ENCODE measurements at regions not wholly inside any gene's neighbourhood (a gene's known extent, or its start where the extent isn't known, plus 50 kb on each side); places are given as distances from the start of the nearest gene placed in this dataset.

GRCh38 chr3:164927728-164928127 lies 150.6 kb downstream of the SI start:
- no peak for DNase-seq (ENCODE audit: missing footprints)
- intact Hi-C loops (cut with DNase I) = no loop called here
- ATAC-seq = no peak

DNA sequence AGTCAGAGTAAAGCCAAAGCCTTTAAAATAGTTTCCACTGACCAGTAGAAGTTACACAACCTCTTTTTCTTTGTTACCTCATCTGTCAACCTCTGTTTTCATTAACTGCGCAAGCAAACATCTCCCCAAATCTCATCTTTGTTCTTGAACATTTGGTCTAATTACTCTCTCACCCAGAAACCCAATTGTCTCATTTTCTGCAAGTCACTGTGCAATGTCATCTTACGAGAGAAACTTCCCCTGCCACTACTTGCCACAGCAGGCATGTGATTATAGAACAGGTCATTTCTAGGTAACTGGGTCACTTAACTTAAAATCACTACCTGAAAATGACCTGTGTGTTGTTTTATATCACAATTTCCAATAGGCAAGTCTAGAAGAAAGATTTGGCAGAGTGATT lies 159.4 kb downstream of the SI start:
- no peak for DNase-seq (ENCODE audit: missing footprints)
- intact Hi-C loops (cut with DNase I) = no loop called here
- ATAC-seq = no peak

- DNase-seq (ENCODE audit: missing footprints) (no peak), ATAC-seq (no peak)
Measured at GRCh38 chr3:164912916-164913315, 165.4 kb downstream of the SI start.

GRCh38 chr3:164903820-164904451 lies 174.4 kb downstream of the SI start:
- intact Hi-C loops (cut with DNase I) = no loop called here
- ATAC-seq = peak; percentile 34
- no peak for DNase-seq (ENCODE audit: missing footprints)

More at GRCh38 chr3:164912916-164913315, 165.4 kb downstream of the SI start:
- intact Hi-C loops (cut with DNase I) = no loop called here

GRCh38 chr3:164897342-164897741 lies 181.0 kb downstream of the SI start:
- ATAC-seq = no peak
- intact Hi-C loops (cut with DNase I) = no loop called here
- DNase-seq (ENCODE audit: missing footprints) = no peak

DNA sequence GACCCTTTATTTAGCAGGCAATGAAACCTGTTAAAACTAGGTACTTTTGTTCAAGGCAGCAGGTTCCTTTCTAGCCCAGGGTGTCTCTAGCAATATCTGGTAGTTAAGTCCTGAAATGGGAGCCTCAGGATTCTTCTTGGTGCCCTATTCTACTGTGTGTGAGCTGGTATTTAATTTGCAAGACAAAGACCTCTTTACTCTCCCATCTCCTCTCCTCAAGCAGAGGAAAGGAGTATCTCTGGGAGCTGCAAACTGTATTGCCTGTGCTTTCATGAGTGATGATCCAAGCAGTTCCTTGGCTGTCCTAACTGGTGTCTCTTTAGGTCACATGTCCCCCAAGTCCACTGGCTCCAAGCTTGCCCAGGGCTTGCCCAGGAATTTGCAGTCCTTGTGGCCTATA lies 188.2 kb downstream of the SI start:
- intact Hi-C loops (cut with DNase I) = no loop called here
- DNase-seq (ENCODE audit: missing footprints) (no peak), ATAC-seq (no peak)

GRCh38 chr3:164883171-164883570 lies 195.1 kb downstream of the SI start:
- DNase-seq (ENCODE audit: missing footprints) (no peak), ATAC-seq (no peak)
- intact Hi-C loops (cut with DNase I) = no loop called here

DNA sequence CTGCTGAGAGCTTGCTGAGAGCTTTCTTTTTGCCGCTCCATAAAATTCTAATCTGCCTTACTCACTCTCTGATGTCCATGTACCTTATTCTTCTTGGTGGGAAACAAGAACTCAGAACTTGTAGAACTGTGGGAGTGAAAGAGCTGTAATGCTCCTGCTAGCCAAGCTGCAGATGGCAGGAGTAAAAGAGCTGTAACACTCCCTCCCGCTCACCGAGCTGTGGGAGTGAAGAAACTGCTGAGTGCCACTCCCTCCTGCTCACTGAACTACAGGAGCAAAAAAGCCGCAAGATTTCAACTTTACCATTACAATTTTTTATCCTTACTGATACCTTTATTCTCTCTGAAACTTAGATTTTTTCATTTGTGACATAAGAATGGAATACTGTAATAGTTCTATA lies 199.1 kb downstream of the SI start:
- ATAC-seq (no peak), DNase-seq (ENCODE audit: missing footprints) (no peak)
- intact Hi-C loops (cut with DNase I) = no loop called here

GRCh38 chr3:164864454-164864853 lies 213.8 kb downstream of the SI start:
- DNase-seq (ENCODE audit: missing footprints) = no peak
- no peak for ATAC-seq
- intact Hi-C loops (cut with DNase I) = no loop called here

DNA sequence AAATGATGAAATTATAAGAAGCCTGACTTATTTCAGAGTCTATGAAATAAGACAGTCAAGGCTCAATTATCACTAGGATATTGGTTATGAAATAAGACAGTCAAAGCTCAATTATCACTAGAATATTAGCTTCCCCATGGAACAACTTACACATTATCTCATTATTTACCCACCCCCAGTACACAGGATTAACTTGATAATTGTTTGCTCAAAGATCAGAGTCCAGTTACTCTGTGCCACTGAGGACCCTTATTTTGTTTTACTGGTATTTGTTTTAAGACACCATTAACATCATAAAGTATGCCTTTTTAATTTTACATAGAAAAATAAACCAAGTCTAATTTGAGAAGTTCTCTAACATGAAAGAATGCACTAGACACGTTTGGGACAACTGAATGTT lies 225.4 kb downstream of the SI start:
- ATAC-seq (no peak), DNase-seq (ENCODE audit: missing footprints) (no peak)
- intact Hi-C loops (cut with DNase I) = no loop called here

DNA sequence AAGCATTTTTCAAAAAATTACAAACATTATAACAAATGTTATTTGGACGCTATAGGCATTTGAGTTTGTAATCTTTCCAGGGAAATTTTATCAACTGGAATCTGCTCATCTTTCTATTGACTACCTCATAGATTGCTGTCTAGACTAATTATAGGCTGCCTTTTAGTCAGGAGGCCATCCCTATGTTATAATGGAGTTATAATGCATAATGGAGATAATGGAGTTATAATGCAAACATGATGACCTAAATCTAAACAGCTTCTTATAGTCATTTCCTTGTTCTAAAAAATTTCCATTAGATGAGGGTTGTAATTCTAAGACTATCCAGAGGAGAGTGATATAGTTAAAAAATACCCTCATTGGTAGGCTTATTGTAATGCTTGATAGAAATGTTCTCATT lies 226.4 kb downstream of the SI start:
- DNase-seq (ENCODE audit: missing footprints) (no peak), ATAC-seq (no peak)
- intact Hi-C loops (cut with DNase I) = no loop called here

DNA sequence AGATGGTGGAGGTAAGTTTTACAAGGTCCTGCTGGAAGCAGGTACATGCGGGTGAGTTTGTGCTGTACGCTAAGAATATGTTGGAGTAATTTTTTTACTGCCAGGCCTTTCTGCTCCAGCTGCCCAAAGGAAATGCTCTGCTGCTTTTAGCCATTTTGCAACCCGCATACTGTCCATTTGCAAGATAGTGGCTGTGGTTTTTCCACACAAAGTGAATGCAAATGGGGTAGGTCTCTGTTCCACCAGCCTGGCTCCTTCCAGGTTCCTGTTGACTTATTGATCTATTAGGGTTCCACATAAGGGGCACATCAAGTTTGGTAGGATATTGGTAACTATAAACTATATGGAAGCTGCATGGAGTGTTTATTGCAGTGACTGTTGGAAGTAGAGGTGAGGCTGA lies 227.1 kb downstream of the SI start:
- intact Hi-C loops (cut with DNase I) = no loop called here

GRCh38 chr3:164848923-164849322 lies 229.4 kb downstream of the SI start:
- ATAC-seq = no peak
- no peak for DNase-seq (ENCODE audit: missing footprints)
- intact Hi-C loops (cut with DNase I) = no loop called here

More for the DNA sequence above, 227.1 kb downstream of the SI start:
- DNase-seq (ENCODE audit: missing footprints) (no peak), ATAC-seq (no peak)

- intact Hi-C loops (cut with DNase I) = no loop called here
- ATAC-seq = no peak
- DNase-seq (ENCODE audit: missing footprints) = no peak
Measured at GRCh38 chr3:164845739-164846138, 232.6 kb downstream of the SI start.

DNA sequence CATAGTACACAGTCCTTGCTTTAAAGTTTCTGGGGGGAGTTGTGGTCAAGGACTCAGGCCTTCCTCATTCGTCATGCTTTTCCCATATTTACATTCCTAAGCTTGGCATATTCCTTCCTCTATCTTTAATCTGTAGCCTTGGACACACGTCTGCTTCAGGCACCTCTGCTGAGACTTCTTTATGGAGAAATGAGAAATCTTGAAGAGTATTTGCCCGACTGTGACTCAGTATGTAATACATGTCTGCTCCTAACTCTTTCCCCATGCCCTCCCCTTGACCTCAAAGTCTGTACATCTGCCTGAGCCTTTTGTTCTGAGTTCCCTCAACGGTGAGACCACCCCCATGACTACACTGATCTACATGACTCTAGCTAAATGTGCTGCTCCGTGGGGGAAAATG lies 246.1 kb downstream of the SI start:
- intact Hi-C loops (cut with DNase I) = no loop called here
- ATAC-seq = no peak
- DNase-seq (ENCODE audit: missing footprints) = no peak

DNA sequence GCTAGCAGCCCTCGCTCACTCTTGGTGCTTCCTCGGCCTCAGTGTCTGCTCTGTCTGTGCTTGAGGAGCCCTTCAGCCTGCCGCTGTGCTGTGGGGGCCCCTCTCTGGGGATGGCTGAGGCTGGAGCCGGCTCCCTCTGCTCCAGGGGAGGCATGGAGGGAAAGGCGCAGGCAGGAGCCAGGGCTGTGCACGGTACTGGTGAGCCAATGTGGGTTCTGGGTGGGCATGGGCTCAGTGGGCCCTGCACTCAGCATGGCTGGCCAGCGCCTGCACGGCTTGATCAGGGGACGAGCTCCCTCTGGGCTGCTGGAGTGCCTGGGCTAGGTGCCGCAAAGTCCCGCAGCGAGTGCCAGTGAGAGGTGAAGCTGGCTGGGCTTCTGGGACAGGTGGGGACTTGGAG lies 260.0 kb downstream of the SI start:
- DNase-seq (ENCODE audit: missing footprints) = no peak
- ATAC-seq = no peak
- intact Hi-C loops (cut with DNase I) = no loop called here

DNA sequence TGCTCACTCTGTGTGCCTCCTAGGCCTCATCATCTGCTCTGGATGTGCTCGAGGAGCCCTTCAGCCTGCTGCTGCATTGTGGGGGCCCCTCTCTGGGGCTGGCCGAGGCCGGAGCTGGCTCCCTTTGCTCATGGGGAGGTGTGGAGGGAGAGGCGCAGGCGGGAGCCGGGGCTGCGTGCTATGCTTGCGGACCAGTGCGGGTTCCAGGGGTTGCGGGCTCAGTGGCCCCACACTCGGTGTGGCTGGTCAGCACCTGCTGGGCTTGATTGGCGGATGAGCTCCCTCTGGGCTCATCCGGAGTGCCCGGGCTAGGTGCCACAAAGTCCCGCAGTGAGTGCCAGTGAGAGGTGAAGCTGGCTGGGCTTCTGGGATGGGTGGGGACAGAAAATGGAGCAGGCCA lies 264.2 kb downstream of the SI start:
- no peak for ATAC-seq
- intact Hi-C loops (cut with DNase I) = no loop called here
- no peak for DNase-seq (ENCODE audit: missing footprints)

DNA sequence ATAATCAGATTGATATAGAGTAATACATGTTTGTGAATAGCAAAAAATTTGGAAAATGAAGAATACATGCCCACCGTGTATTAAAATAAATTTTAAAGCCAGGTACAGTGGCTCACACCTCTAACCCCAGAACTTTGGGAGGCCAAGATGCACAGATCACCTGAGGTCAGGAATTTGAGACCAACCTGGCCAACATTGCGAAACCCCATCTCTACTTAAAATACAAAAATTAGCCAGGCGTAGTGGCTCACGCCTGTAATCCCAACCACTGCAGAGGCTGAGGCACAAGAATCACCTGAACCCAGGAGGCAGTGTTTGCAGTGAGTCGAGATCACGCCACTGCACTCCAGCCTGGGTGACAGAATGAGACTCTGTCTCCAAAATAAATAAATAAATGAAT lies 266.3 kb downstream of the SI start:
- DNase-seq (ENCODE audit: missing footprints) (no peak), ATAC-seq (no peak)
- intact Hi-C loops (cut with DNase I) = no loop called here

DNA sequence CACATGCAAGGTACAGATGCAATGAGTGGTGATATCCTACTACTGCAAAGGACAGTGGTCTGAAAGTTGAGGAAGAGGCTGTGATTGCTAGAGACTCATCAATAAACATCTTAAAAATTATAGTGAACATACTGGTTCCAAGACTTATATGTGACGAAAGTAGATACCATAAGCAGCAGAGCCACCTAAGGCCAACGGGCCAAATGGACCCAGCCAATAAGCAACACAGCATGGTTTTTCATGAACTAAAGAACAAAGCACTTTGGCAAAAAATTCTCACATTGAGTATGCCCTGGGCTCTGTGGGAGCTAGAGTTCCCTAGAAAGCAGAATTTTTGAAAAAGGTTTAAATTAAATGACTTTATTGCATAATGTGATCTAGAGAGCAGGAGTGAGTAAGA lies 272.1 kb downstream of the SI start:
- intact Hi-C loops (cut with DNase I) = no loop called here
- DNase-seq (ENCODE audit: missing footprints) = no peak
- ATAC-seq = no peak

DNA sequence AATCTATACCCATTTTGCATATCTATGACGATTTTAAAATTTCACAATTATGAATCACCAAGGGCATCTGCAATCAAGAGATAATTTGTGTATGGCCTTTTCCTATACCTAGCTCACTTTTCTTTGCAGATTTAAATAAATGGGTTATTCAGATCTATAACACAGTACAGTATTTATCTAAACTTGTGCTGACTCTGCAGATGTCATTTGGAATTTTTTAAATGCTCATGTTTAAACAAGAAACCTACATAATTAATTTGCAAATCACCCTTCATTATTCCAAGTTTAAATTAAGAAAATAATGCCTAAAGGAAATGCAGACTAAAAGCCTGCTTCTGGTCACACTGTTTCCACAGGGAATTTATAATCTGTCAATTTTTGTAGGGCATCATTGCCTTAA lies 284.2 kb downstream of the SI start:
- intact Hi-C loops (cut with DNase I) = no loop called here
- no peak for DNase-seq (ENCODE audit: missing footprints)
- ATAC-seq = no peak

- ATAC-seq (no peak), DNase-seq (ENCODE audit: missing footprints) (no peak)
- intact Hi-C loops (cut with DNase I) = no loop called here
Measured at GRCh38 chr3:164791263-164791662, 287.0 kb downstream of the SI start.
